HK-2 (cell line): ENCODE measurements at regions not wholly inside any gene's neighbourhood (a gene's known extent, or its start where the extent isn't known, plus 50 kb on each side); places are given as distances from the start of the nearest gene placed in this dataset.

Source experiments
- DNase-seq: peaks from one replicate; pipeline ENCODE4 v3.0.0-alpha.2; 2018; ENCODE audit not compliant: unreplicated experiment

- DNase-seq, result no peak
Observed at GRCh38 chr3:66692042-66692765, 191.4 kb upstream of the LRIG1 start.

- DNase-seq, result no peak
Observed at GRCh38 chr3:66692766-66693150, 191.9 kb upstream of the LRIG1 start.

GRCh38 chr3:66693461-66694031 is 192.7 kb upstream of the LRIG1 start:
- DNase-seq, result no peak

GRCh38 chr3:66702126-66702525 is 201.3 kb upstream of the LRIG1 start:
- no peak for DNase-seq

GRCh38 chr3:66703501-66703900 is 202.7 kb upstream of the LRIG1 start:
- DNase-seq, result no peak

GRCh38 chr3:66705076-66705475 is 204.3 kb upstream of the LRIG1 start:
- DNase-seq, result no peak

GRCh38 chr3:66706890-66707289 is 206.1 kb upstream of the LRIG1 start:
- no peak for DNase-seq

- no peak for DNase-seq
Observed at GRCh38 chr3:66709532-66709931, 208.7 kb upstream of the LRIG1 start.

- no peak for DNase-seq
Observed at GRCh38 chr3:66712210-66712609, 211.4 kb upstream of the LRIG1 start.

- no peak for DNase-seq
Observed at GRCh38 chr3:66713921-66714320, 213.1 kb upstream of the LRIG1 start.

GRCh38 chr3:66715806-66716205 is 215.0 kb upstream of the LRIG1 start:
- DNase-seq, result no peak

GRCh38 chr3:66717806-66718205 is 217.0 kb upstream of the LRIG1 start:
- DNase-seq, result no peak

- DNase-seq, result no peak
Observed at GRCh38 chr3:66719796-66720356, 219.1 kb upstream of the LRIG1 start.

- DNase-seq, result no peak
Observed at GRCh38 chr3:66720508-66720907, 219.7 kb upstream of the LRIG1 start.

- DNase-seq, result peak; percentile 5
Observed at GRCh38 chr3:66722675-66723074, 221.9 kb upstream of the LRIG1 start.

GRCh38 chr3:66723231-66723630 is 222.4 kb upstream of the LRIG1 start:
- DNase-seq, result no peak

GRCh38 chr3:66729687-66730393 is 229.0 kb upstream of the LRIG1 start:
- DNase-seq, result no peak

GRCh38 chr3:66738625-66739365 is 238.0 kb upstream of the LRIG1 start:
- DNase-seq, result no peak

GRCh38 chr3:66740260-66740659 is 239.4 kb upstream of the LRIG1 start:
- no peak for DNase-seq

GRCh38 chr3:66744521-66744920 is 243.7 kb upstream of the LRIG1 start:
- no peak for DNase-seq

GRCh38 chr3:66744986-66745385 is 244.2 kb upstream of the LRIG1 start:
- no peak for DNase-seq

GRCh38 chr3:66747261-66747660 is 246.4 kb upstream of the LRIG1 start:
- no peak for DNase-seq
